MM.1S (cell line): ENCODE measurements at regions not wholly inside any gene's neighbourhood (a gene's known extent, or its start where the extent isn't known, plus 50 kb on each side); places are given as distances from the start of the nearest gene placed in this dataset.

Experiments
- DNase-seq: peaks from one replicate; pipeline ENCODE4 v3.0.0-alpha.2; 2015
- H2AFZ ChIP-seq: fragments of 300-600 bp; sonication (generic); 2 replicates; pipeline ENCODE4 v1.6.0; 2016; ENCODE audit warnings: antibody characterized with exemption, low read length
- H3F3A ChIP-seq: fragments of 300-600 bp; sonication (generic); 2 replicates; pipeline ENCODE4 v1.6.1; 2016; ENCODE audit warnings: mild to moderate bottlenecking, antibody characterized with exemption, low read length, moderate library complexity, mixed read lengths; ENCODE audit not compliant: insufficient read depth
- H3K27ac ChIP-seq: fragments of 300-600 bp; sonication (generic); 2 replicates; pipeline ENCODE4 v1.5.1; 2016; ENCODE audit warnings: mild to moderate bottlenecking, low read length
- H3K27me3 ChIP-seq: fragments of 300-600 bp; sonication (generic); replicated peaks from 2 replicates; pipeline ENCODE4 v1.6.0; 2016; ENCODE audit warnings: low read length; ENCODE audit not compliant: insufficient read depth
- H3K36me3 ChIP-seq: fragments of 300-600 bp; sonication (generic); replicated peaks from 2 replicates; pipeline ENCODE4 v1.6.1; 2016; ENCODE audit warnings: mild to moderate bottlenecking, low read length, mixed read lengths; ENCODE audit not compliant: insufficient read depth
- H3K4me1 ChIP-seq: fragments of 300-600 bp; sonication (generic); 2 replicates; pipeline ENCODE4 v1.6.1; 2016; ENCODE audit warnings: low read length, mixed read lengths
- H3K4me2 ChIP-seq: fragments of 300-600 bp; sonication (generic); 2 replicates; pipeline ENCODE4 v1.6.0; 2016; ENCODE audit warnings: low read depth, low read length
- H3K4me3 ChIP-seq: fragments of 300-600 bp; sonication (generic); 2 replicates; pipeline ENCODE4 v1.5.1; 2016; ENCODE audit warnings: low read length, mixed read lengths
- H3K79me2 ChIP-seq: fragments of 300-600 bp; sonication (generic); 2 replicates; pipeline ENCODE4 v1.6.1; 2016; ENCODE audit warnings: mixed run types, low read length, mixed read lengths
- H3K9ac ChIP-seq: fragments of 300-600 bp; sonication (generic); 2 replicates; pipeline ENCODE4 v1.6.1; 2016; ENCODE audit warnings: low read length, mixed read lengths
- H3K9me2 ChIP-seq: fragments of 300-600 bp; sonication (generic); replicated peaks from 2 replicates; pipeline ENCODE4 v1.6.1; 2016; ENCODE audit warnings: mild to moderate bottlenecking, low read length, mixed read lengths; ENCODE audit not compliant: insufficient read depth
- H3K9me3 ChIP-seq: fragments of 300-600 bp; sonication (generic); replicated peaks from 2 replicates; pipeline ENCODE4 v1.6.1; 2016; ENCODE audit warnings: mild to moderate bottlenecking, low read length, mixed read lengths; ENCODE audit not compliant: insufficient read depth
- H4K20me1 ChIP-seq: fragments of 300-600 bp; sonication (generic); 2 replicates; pipeline ENCODE4 v1.6.1; 2016; ENCODE audit warnings: mild to moderate bottlenecking, low read length, moderate library complexity, mixed read lengths; ENCODE audit not compliant: insufficient read depth
- CTCF ChIP-seq: fragments of 300-600 bp; sonication (generic); IDR thresholded peaks from 2 replicates; pipeline ENCODE4 v1.5.1; 2016; ENCODE audit warnings: antibody characterized with exemption, low read length, mixed read lengths
- EZH2 ChIP-seq: fragments of 300-600 bp; sonication (generic); optimal IDR thresholded peaks from 2 replicates; pipeline ENCODE3; 2017; ENCODE audit warnings: low read depth, mild to moderate bottlenecking, antibody characterized with exemption, low read length, mixed read lengths
- EZH2phosphoT487 ChIP-seq: fragments of 300-600 bp; sonication (generic); IDR thresholded peaks from 2 replicates; pipeline ENCODE4 v1.6.1; 2018; ENCODE audit warnings: antibody characterized with exemption, low read length

GRCh38 chr4:100588076-100588475 is 70.3 kb upstream of the EMCN start:
- Histone ChIP-seq H3K36me3 (no peaks in the 10 kb centered on the region), H2AFZ (no peak overlapping the region), H3K4me2 (no peak overlapping the region), H4K20me1 (no peaks in the 10 kb centered on the region), H3F3A (no peaks in the 10 kb centered on the region), H3K27me3 (no peaks in the 10 kb centered on the region), H3K4me1 (no peaks in the 10 kb centered on the region), H3K9me2 (no peaks in the 10 kb centered on the region), H3K9ac (no peak overlapping the region), H3K4me3 (no peak overlapping the region), H3K79me2 (no peaks in the 10 kb centered on the region), H3K27ac (no peak overlapping the region), H3K9me3 (no peaks in the 10 kb centered on the region)
- TF ChIP-seq EZH2phosphoT487 = no peak
- TF ChIP-seq EZH2 = no peak
- TF ChIP-seq CTCF = no peak
- no peak for DNase-seq

GRCh38 chr4:100582146-100582545 is 64.3 kb upstream of the EMCN start:
- H3K9me3 ChIP-seq = no peaks in the 10 kb centered on the region
- 0 out of 2 replicates have a peak, but pooled peaks cover 5% of the 10 kb centered on the region for H3K4me1 ChIP-seq
- no peaks in the 10 kb centered on the region for H3F3A ChIP-seq
- H3K27me3 ChIP-seq = no peaks in the 10 kb centered on the region
- no peaks in the 10 kb centered on the region for H3K36me3 ChIP-seq
- no peak overlapping the region for H3K4me3 ChIP-seq
- no peak overlapping the region for H3K9ac ChIP-seq
- TF ChIP-seq CTCF (no peak), EZH2 (no peak), EZH2phosphoT487 (no peak)
- no peak overlapping the region for H3K27ac ChIP-seq
- no peak overlapping the region for H3K4me2 ChIP-seq
- no peaks in the 10 kb centered on the region for H4K20me1 ChIP-seq
- no peaks in the 10 kb centered on the region for H3K79me2 ChIP-seq
- no peak overlapping the region for H2AFZ ChIP-seq
- DNase-seq = no peak
- H3K9me2 ChIP-seq = no peaks in the 10 kb centered on the region

- Histone ChIP-seq H3K79me2 (no peaks in the 10 kb centered on the region), H3K4me2 (no peak overlapping the region), H4K20me1 (no peaks in the 10 kb centered on the region), H2AFZ (no peak overlapping the region), H3K4me3 (no peak overlapping the region), H3K36me3 (no peaks in the 10 kb centered on the region), H3K27ac (no peak overlapping the region), H3F3A (no peaks in the 10 kb centered on the region), H3K9me2 (no peaks in the 10 kb centered on the region), H3K9ac (no peak overlapping the region), H3K4me1 (0 out of 2 replicates have a peak, but pooled peaks cover 5% of the 10 kb centered on the region), H3K9me3 (no peaks in the 10 kb centered on the region), H3K27me3 (no peaks in the 10 kb centered on the region)
- TF ChIP-seq EZH2phosphoT487 (no peak), EZH2 (no peak), CTCF (no peak)
- DNase-seq = peak; percentile 48
Measured at GRCh38 chr4:100581337-100581736, 63.5 kb upstream of the EMCN start.
